Erythroblast (primary cell): ENCODE measurements at regions not wholly inside any gene's neighbourhood (a gene's known extent, or its start where the extent isn't known, plus 50 kb on each side); places are given as distances from the start of the nearest gene placed in this dataset.

ENCODE experiments used
- GATA1 ChIP-seq: IDR thresholded peaks from 2 replicates; pipeline ENCODE4 v1.6.1; 2011; ENCODE audit warnings: low read depth, mild to moderate bottlenecking, control low read depth, low read length, moderate library complexity
- POLR2A ChIP-seq: IDR thresholded peaks from 2 replicates; pipeline ENCODE4 v1.6.1; 2011; ENCODE audit warnings: mild to moderate bottlenecking, low read length

DNA sequence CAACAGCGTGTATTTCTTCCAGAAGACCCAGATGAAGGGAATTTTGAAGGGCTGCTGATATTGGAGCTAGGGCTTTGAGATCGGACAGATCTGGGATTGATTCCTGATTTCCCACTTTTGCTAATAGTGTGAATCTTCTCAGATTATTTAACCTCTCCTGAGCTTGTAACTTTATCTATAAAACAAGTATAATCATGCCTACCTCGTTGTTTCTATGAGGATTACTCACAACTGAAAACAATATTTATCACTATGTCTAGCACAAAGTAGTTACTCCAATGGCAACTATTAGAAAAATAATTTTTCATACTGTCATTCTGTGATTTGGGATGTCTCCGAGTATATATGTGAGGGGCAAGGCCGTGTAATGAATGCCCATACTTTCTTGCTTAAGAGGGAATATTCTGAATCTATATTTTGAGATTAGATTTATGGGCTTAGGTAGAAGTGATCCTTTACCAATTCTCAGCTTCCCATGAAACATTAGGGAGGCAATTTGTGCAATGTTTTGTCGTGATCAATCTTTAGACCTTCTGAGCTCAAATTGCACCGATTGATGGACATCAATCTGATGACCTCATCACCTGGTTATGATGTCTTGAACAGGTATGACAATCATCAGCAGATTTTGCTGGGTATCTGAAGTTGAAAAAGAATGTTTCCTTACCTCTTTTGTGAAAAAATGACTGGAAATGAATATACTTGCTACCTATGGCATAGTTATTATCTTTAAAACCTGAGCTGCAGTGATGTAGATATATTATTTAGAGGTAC, 339.9 kb downstream of the KCNS3 start:
- TF ChIP-seq POLR2A (no peak), GATA1 (no peak)
